ENCODE measurements at regions not wholly inside any gene's neighbourhood (a gene's known extent, or its start where the extent isn't known, plus 50 kb on each side); places are given as distances from the start of the nearest gene placed in this dataset.
"Not testable (repeated sequence)": the region's sequence is repeated elsewhere in the genome, so short reads cannot be mapped to it uniquely, and the experiment has no call there.

GRCh38 chr21:36260030-36260787 lies 59.8 kb upstream of the MORC3 start:
- H3K27me3 ChIP-seq = no peaks in the 10 kb centered on the region
- peak overlapping the region; percentile 68 to 87 (median 77) for H3K27ac ChIP-seq
- WGBS, 2 donors = 39 to 40% methylated on average over 10 of the region's 10 CpGs
- H3K4me1 ChIP-seq = peaks cover 0 to 10% (median 0%) of the 10 kb centered on the region in 4 donors
- TF ChIP-seq CTCF (IDR thresholded peaks at IDR 0.05) = peak; percentile 71 to 86 (median 74)
- TF ChIP-seq EP300 (IDR thresholded peaks at IDR 0.05) = peak; percentile 21
- no peak for TF ChIP-seq POLR2A (IDR thresholded peaks at IDR 0.05)
- DNase-seq (ENCODE audit: low spot score in 2 of 2) = peak in 1 of 2 donors; percentile 78
- H3K4me3 ChIP-seq = peak overlapping the region; percentile 37 to 59 (median 48)
- peaks cover 0 to 50% (median 0%) of the 10 kb centered on the region in 3 donors for H3K36me3 ChIP-seq
- no peaks in the 10 kb centered on the region for H3K9me3 ChIP-seq

- peak in 1 of 5 experiments; percentile 7 for TF ChIP-seq CTCF (IDR thresholded peaks at IDR 0.05)
- no peak for TF ChIP-seq POLR2A (IDR thresholded peaks at IDR 0.05)
- TF ChIP-seq EP300 (IDR thresholded peaks at IDR 0.05) = no peak
- Histone ChIP-seq H3K9me3 (no peaks in the 10 kb centered on the region), H3K4me1 (peaks cover 0 to 10% (median 0%) of the 10 kb centered on the region in 4 donors), H3K27ac (peak overlapping the region in 3 of 4 donors; percentile 68 to 87 (median 85)), H3K27me3 (no peaks in the 10 kb centered on the region), H3K4me3 (peak overlapping the region; percentile 37 to 59 (median 48)), H3K36me3 (peaks cover 0 to 50% (median 0%) of the 10 kb centered on the region in 3 donors)
- WGBS, 2 donors = 92 to 94% methylated on average over 5 of the region's 5 CpGs
- no peak for DNase-seq (ENCODE audit: low spot score in 2 of 2)
These were observed 59.2 kb upstream of the MORC3 start for GRCh38 chr21:36260802-36261201.

GRCh38 chr21:36261459-36261858 lies 58.5 kb upstream of the MORC3 start:
- H3K4me3 ChIP-seq = no peak overlapping the region
- no peak overlapping the region for H3K27ac ChIP-seq
- WGBS, 2 donors = 90 to 93% methylated on average over 5 of the region's 5 CpGs
- H3K4me1 ChIP-seq = peaks cover 0 to 10% (median 0%) of the 10 kb centered on the region in 4 donors
- no peak for DNase-seq (ENCODE audit: low spot score in 2 of 2)
- no peaks in the 10 kb centered on the region for H3K9me3 ChIP-seq
- TF ChIP-seq EP300 (IDR thresholded peaks at IDR 0.05) (no peak), POLR2A (IDR thresholded peaks at IDR 0.05) (no peak), CTCF (IDR thresholded peaks at IDR 0.05) (no peak)
- peaks cover 0 to 50% (median 0%) of the 10 kb centered on the region in 3 donors for H3K36me3 ChIP-seq
- no peaks in the 10 kb centered on the region for H3K27me3 ChIP-seq

GRCh38 chr21:36263797-36264196 lies 56.2 kb upstream of the MORC3 start:
- H3K27ac ChIP-seq = no peak overlapping the region
- H3K9me3 ChIP-seq = no peaks in the 10 kb centered on the region
- H3K4me3 ChIP-seq = no peak overlapping the region
- peaks cover 0 to 10% (median 0%) of the 10 kb centered on the region in 4 donors for H3K4me1 ChIP-seq
- TF ChIP-seq EP300 (IDR thresholded peaks at IDR 0.05) = no peak
- TF ChIP-seq POLR2A (IDR thresholded peaks at IDR 0.05) = no peak
- TF ChIP-seq CTCF (IDR thresholded peaks at IDR 0.05) = no peak
- H3K36me3 ChIP-seq = peaks cover 0 to 70% (median 3%) of the 10 kb centered on the region in 3 donors
- DNase-seq (ENCODE audit: low spot score in 2 of 2) = no peak
- 96 to 98% methylated on average over 8 of the region's 8 CpGs for WGBS, 2 donors
- H3K27me3 ChIP-seq = no peaks in the 10 kb centered on the region

- Histone ChIP-seq H3K4me3 (no peak overlapping the region), H3K4me1 (peaks cover 0 to 4% (median 0%) of the 10 kb centered on the region in 4 donors), H3K27ac (no peak overlapping the region), H3K27me3 (no peaks in the 10 kb centered on the region), H3K36me3 (peaks cover 0 to 86% (median 6%) of the 10 kb centered on the region in 3 donors), H3K9me3 (no peaks in the 10 kb centered on the region)
- TF ChIP-seq CTCF (IDR thresholded peaks at IDR 0.05) = no peak
- TF ChIP-seq POLR2A (IDR thresholded peaks at IDR 0.05) = no peak
- TF ChIP-seq EP300 (IDR thresholded peaks at IDR 0.05) = no peak
- DNase-seq (ENCODE audit: low spot score in 2 of 2) = no peak
- 90 to 94% methylated on average over 9 of the region's 9 CpGs for WGBS, 2 donors
These were observed 54.6 kb upstream of the MORC3 start for GRCh38 chr21:36265431-36265830.

GRCh38 chr21:36267828-36268227 lies 52.2 kb upstream of the MORC3 start:
- H3K27ac ChIP-seq; DNase-seq (ENCODE audit: low spot score in 2 of 2); H3K4me1 ChIP-seq; H3K4me3 ChIP-seq; H3K9me3 ChIP-seq; H3K27me3 ChIP-seq: not testable (repeated sequence)
- peaks cover 0 to 95% (median 6%) of the 10 kb centered on the region in 3 donors for H3K36me3 ChIP-seq
- 75 to 89% methylated on average over 6 of the region's 6 CpGs for WGBS, 2 donors

- H3K27me3 ChIP-seq; H3K4me3 ChIP-seq; H3K4me1 ChIP-seq; H3K27ac ChIP-seq; DNase-seq (ENCODE audit: low spot score in 2 of 2); H3K9me3 ChIP-seq: not testable (repeated sequence)
- WGBS, 2 donors = 92 to 95% methylated on average over 4 of the region's 4 CpGs
- peaks cover 0 to 94% (median 6%) of the 10 kb centered on the region in 3 donors for H3K36me3 ChIP-seq
These were observed 51.7 kb upstream of the MORC3 start for GRCh38 chr21:36268264-36268663.

Data from tibial nerve (tissue), 4 donors.